MCF 10A (cell line): ENCODE measurements at regions not wholly inside any gene's neighbourhood (a gene's known extent, or its start where the extent isn't known, plus 50 kb on each side); places are given as distances from the start of the nearest gene placed in this dataset.

ENCODE experiments used
- BruUV-seq: library from RNA; stranded (reverse); fragments of 400-500 nt; replicated peaks from 2 replicates; lab custom pipeline; 2021; lab: Mats Ljungman, UMichigan
- CTCF ChIA-PET: fragments of 300-600 bp; sonication (Branson Sonifier 250); formaldehyde crosslinking; extraction: SDS; loops from one replicate; lab custom pipeline; 2021; ENCODE audit warnings: antibody characterized with exemption, inconsistent platforms; lab: Yijun Ruan, JAX
- POLR2A ChIA-PET: fragments of 300-600, 350-650 bp; sonication (Branson Sonifier 250); formaldehyde crosslinking; extraction: SDS; loops from one replicate; lab custom pipeline; 2020; ENCODE audit warnings: antibody characterized with exemption, inconsistent platforms; lab: Yijun Ruan, JAX
- DNase-seq: peaks from one replicate; pipeline ENCODE4 v3.0.0-alpha.2; 2018; ENCODE audit not compliant: unreplicated experiment
- H3K27ac Mint-ChIP-seq: one replicate; pipeline ENCODE4 v1.8.0; 2022; ENCODE audit warnings: mild to moderate bottlenecking, low read depth, mixed read lengths; ENCODE audit not compliant: unreplicated experiment
- H3K27me3 Mint-ChIP-seq: one replicate; pipeline ENCODE4 v1.8.0; 2022; ENCODE audit warnings: mixed read lengths; ENCODE audit not compliant: insufficient read depth, unreplicated experiment
- H3K36me3 Mint-ChIP-seq: one replicate; pipeline ENCODE4 v1.8.0; 2022; ENCODE audit warnings: mild to moderate bottlenecking, moderate library complexity, mixed read lengths; ENCODE audit not compliant: insufficient read depth, unreplicated experiment
- H3K4me1 Mint-ChIP-seq: one replicate; pipeline ENCODE4 v1.8.0; 2022; ENCODE audit warnings: mixed read lengths; ENCODE audit not compliant: insufficient read depth, unreplicated experiment
- H3K4me3 Mint-ChIP-seq: one replicate; pipeline ENCODE4 v1.8.0; 2022; ENCODE audit warnings: mild to moderate bottlenecking, moderate library complexity, mixed read lengths; ENCODE audit not compliant: unreplicated experiment
- H3K9me3 Mint-ChIP-seq: one replicate; pipeline ENCODE4 v1.8.0; 2022; ENCODE audit warnings: mixed read lengths; ENCODE audit not compliant: unreplicated experiment
- intact Hi-C: fragments of 100-400 bp; cut with micrococcal nuclease; formaldehyde crosslinking; loops from 2 replicates; pipeline ENCODE4 v1.14.1; 2022
- TF ChIP-seq, protein P1 (sequence below): fragments of 200-600 bp; IDR thresholded peaks from one replicate; pipeline ENCODE4 v1.8.0; 2022; ENCODE audit warnings: antibody characterized with exemption, mild to moderate bottlenecking; ENCODE audit not compliant: unreplicated experiment

- Mint-ChIP-seq H3K27ac (peak overlapping the region; percentile 25), H3K4me1 (peaks cover 22% of the 10 kb centered on the region), H3K27me3 (no peaks in the 10 kb centered on the region), H3K9me3 (no peaks in the 10 kb centered on the region), H3K36me3 (peaks cover 40% of the 10 kb centered on the region), H3K4me3 (no peak overlapping the region)
- intact Hi-C loops: no loop called here
- ChIA-PET POLR2A (interaction anchor here (1.5 to 1.8 kb wide), 2 partner anchors 16 to 31 kb away, joined by 3 to 6 read pairs; no protein-coding TSS in a partner anchor), CTCF (interaction anchor here (0.8 kb wide), 1 partner anchor 37 kb away, joined by 3 read pairs; no protein-coding TSS in a partner anchor)
- TF ChIP-seq, protein P1, sequence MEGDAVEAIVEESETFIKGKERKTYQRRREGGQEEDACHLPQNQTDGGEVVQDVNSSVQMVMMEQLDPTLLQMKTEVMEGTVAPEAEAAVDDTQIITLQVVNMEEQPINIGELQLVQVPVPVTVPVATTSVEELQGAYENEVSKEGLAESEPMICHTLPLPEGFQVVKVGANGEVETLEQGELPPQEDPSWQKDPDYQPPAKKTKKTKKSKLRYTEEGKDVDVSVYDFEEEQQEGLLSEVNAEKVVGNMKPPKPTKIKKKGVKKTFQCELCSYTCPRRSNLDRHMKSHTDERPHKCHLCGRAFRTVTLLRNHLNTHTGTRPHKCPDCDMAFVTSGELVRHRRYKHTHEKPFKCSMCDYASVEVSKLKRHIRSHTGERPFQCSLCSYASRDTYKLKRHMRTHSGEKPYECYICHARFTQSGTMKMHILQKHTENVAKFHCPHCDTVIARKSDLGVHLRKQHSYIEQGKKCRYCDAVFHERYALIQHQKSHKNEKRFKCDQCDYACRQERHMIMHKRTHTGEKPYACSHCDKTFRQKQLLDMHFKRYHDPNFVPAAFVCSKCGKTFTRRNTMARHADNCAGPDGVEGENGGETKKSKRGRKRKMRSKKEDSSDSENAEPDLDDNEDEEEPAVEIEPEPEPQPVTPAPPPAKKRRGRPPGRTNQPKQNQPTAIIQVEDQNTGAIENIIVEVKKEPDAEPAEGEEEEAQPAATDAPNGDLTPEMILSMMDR: no peak
- BruUV-seq: no TSS peak
- DNase-seq: no peak
Measured at GRCh38 chr11:122398851-122399250, 256.7 kb upstream of the UBASH3B start.

GRCh38 chr11:122398167-122398566 is 257.4 kb upstream of the UBASH3B start:
- no TSS peak for BruUV-seq
- TF ChIP-seq, protein P1: no peak
- intact Hi-C loops: no loop called here
- Mint-ChIP-seq H3K9me3 (no peaks in the 10 kb centered on the region), H3K27ac (peak overlapping the region; percentile 25), H3K36me3 (peaks cover 46% of the 10 kb centered on the region), H3K4me3 (no peak overlapping the region), H3K27me3 (no peaks in the 10 kb centered on the region), H3K4me1 (peaks cover 22% of the 10 kb centered on the region)
- ChIA-PET POLR2A (interaction anchor here (1.5 to 1.8 kb wide), 2 partner anchors 16 to 30 kb away, joined by 3 to 6 read pairs; no protein-coding TSS in a partner anchor), CTCF (interaction anchor here (0.6 kb wide), 1 partner anchor 52 kb away, joined by 3 read pairs; no protein-coding TSS in a partner anchor)
- DNase-seq: no peak

GRCh38 chr11:122395282-122395681 is 260.2 kb upstream of the UBASH3B start:
- H3K36me3 Mint-ChIP-seq: peaks cover 65% of the 10 kb centered on the region
- POLR2A ChIA-PET: no interaction called here

DNA sequence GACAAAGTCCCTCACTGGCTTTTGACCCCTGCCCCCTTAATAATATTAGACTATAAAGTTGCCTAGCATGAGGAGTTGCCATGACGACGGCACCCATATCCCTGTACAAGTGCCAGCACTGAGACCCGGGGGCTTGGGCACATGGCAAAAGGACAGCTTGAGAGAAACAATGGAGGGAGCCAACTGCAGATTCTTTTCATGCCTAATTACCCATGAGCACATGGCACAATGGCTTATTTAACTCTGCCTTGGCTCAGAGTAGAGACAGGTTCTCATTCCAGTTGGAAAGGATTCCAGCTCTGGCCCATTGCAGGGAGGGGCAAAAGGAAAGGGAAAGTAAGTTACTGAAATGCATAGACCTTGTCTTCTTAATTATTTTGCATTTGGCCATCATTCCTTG is 261.2 kb upstream of the UBASH3B start:
- peaks cover 9% of the 10 kb centered on the region for H3K9me3 Mint-ChIP-seq
- intact Hi-C loops: no loop called here
- peaks cover 15% of the 10 kb centered on the region for H3K4me1 Mint-ChIP-seq
- DNase-seq: no peak
- POLR2A ChIA-PET: interaction anchor here (1.4 kb wide), 1 partner anchor 9 kb away, joined by 3 read pairs; no protein-coding TSS in a partner anchor
- TF ChIP-seq, protein P1: no peak
- no peak overlapping the region for H3K4me3 Mint-ChIP-seq
- no peak overlapping the region for H3K27ac Mint-ChIP-seq
- BruUV-seq: no TSS peak
- H3K36me3 Mint-ChIP-seq: peaks cover 60% of the 10 kb centered on the region
- CTCF ChIA-PET: interaction anchor here (1.3 kb wide), 1 partner anchor 19 kb away, joined by 4 read pairs; no protein-coding TSS in a partner anchor
- no peaks in the 10 kb centered on the region for H3K27me3 Mint-ChIP-seq

More at GRCh38 chr11:122395282-122395681, 260.2 kb upstream of the UBASH3B start:
- TF ChIP-seq, protein P1: no peak
- CTCF ChIA-PET: interaction anchor here (1.3 kb wide), 1 partner anchor 18 kb away, joined by 4 read pairs; no protein-coding TSS in a partner anchor
- no peak overlapping the region for H3K27ac Mint-ChIP-seq
- peaks cover 9% of the 10 kb centered on the region for H3K9me3 Mint-ChIP-seq
- no peak overlapping the region for H3K4me3 Mint-ChIP-seq
- no TSS peak for BruUV-seq
- intact Hi-C loops: no loop called here
- DNase-seq: no peak
- H3K27me3 Mint-ChIP-seq: no peaks in the 10 kb centered on the region
- peaks cover 22% of the 10 kb centered on the region for H3K4me1 Mint-ChIP-seq
